ENCODE measurements at regions not wholly inside any gene's neighbourhood (a gene's known extent, or its start where the extent isn't known, plus 50 kb on each side); places are given as distances from the start of the nearest gene placed in this dataset.

DNA sequence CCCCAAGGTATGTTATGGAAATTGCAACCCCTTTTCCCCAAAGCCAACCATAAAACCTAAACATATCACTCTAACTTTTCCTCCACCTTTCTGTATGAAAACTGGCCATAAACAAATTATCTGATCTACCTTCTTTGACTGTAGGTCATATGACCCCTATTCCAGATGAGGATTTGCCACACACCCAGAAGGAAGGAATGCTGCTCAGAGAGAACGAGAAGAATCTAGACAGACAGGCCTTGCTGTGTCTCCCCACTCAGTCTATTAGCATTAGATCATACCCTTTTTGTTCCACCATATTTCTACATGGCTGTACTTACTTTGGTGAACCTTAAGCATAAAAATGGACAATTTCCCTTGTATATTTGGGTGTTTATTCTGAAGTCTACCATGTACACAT is 113.0 kb upstream of the PHYHIPL start:
- TF ChIP-seq, protein P1, sequence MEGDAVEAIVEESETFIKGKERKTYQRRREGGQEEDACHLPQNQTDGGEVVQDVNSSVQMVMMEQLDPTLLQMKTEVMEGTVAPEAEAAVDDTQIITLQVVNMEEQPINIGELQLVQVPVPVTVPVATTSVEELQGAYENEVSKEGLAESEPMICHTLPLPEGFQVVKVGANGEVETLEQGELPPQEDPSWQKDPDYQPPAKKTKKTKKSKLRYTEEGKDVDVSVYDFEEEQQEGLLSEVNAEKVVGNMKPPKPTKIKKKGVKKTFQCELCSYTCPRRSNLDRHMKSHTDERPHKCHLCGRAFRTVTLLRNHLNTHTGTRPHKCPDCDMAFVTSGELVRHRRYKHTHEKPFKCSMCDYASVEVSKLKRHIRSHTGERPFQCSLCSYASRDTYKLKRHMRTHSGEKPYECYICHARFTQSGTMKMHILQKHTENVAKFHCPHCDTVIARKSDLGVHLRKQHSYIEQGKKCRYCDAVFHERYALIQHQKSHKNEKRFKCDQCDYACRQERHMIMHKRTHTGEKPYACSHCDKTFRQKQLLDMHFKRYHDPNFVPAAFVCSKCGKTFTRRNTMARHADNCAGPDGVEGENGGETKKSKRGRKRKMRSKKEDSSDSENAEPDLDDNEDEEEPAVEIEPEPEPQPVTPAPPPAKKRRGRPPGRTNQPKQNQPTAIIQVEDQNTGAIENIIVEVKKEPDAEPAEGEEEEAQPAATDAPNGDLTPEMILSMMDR (IDR thresholded peaks at IDR 0.05; ENCODE audit: low read depth, low read length): no peak
- H3K4me3 ChIP-seq (ENCODE audit: low read depth, low read length): no peak overlapping the region
- H3K27ac ChIP-seq: no peak overlapping the region
- H3K9me3 ChIP-seq (ENCODE audit: severe bottlenecking): no peaks in the 10 kb centered on the region
- no peaks in the 10 kb centered on the region for H3K27me3 ChIP-seq (ENCODE audit: insufficient read depth, low read depth, severe bottlenecking)
- no peak for DNase-seq
- H3K36me3 ChIP-seq: no peaks in the 10 kb centered on the region

DNA sequence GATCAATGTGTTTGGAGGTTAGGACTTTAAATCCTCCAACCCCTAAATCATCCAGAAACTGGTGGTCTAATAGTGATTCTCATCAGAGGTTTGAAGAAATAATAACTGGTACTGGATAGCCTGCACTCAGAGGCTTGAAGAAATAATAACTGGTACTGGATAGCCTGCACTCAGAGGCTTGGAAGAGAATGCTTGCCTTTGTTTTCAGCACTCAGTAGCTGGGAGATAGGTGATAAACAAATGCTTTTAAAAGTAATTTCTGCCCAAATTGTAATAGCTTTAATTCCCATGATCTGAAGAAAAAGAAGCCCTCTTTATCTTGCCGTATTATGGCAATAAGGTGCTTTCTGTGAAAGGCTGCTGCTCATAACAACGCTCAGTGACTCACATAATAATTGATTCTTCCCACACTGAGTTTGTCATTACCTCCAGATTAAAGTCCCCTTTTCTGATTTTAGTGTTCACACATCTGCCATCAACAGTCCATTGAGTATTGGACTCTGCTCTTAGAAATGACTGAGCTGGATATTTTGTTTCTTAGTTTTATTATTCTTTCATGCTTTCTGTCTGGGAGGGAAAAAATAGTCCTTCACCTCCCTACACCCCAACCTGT is 112.3 kb upstream of the PHYHIPL start:
- Histone ChIP-seq H3K36me3 (no peaks in the 10 kb centered on the region), H3K27ac (no peak overlapping the region), H3K27me3 (ENCODE audit: insufficient read depth, low read depth, severe bottlenecking) (no peaks in the 10 kb centered on the region), H3K4me3 (ENCODE audit: low read depth, low read length) (no peak overlapping the region), H3K9me3 (ENCODE audit: severe bottlenecking) (no peaks in the 10 kb centered on the region)
- TF ChIP-seq, protein P1 (IDR thresholded peaks at IDR 0.05; ENCODE audit: low read depth, low read length): no peak
- DNase-seq: no peak

DNA sequence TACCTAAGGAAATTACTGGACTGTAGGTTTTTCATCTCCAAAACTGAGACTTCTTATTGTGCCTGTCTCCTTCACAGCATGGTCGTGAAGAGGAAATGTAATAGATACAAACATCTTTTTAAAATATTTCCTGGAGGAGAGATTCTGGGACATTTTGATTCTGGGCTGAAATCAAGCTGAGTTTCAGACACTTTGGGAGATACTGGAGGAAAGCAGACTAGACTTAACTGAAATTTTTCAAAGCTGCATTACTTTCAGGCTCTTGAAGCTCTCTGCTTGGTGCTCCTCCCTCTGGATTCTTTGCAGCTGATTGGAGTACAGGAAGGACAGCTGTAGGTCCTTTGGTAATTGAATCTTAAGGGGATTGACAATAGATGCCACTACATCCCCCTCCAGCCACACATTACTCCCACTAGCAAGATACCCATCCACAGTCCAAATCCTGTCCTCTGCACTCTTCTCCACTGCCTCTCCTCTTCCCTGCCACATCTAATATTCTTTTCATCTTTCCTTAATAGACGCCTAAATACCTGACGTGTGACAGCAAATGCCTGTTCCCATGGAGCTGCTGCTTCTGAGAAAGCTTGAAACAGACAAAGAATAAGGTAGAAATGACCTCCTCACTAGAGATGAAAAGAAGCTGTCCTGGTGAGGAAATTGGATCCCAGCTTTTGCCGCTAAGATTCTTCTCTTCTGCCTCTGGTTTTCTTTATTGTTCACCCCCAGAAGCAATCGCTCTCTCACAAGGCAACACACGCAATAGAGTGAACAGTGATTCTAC is 111.5 kb upstream of the PHYHIPL start:
- TF ChIP-seq, protein P1 (IDR thresholded peaks at IDR 0.05; ENCODE audit: low read depth, low read length): no peak
- no peak overlapping the region for H3K27ac ChIP-seq
- no peak overlapping the region for H3K4me3 ChIP-seq (ENCODE audit: low read depth, low read length)

DNA sequence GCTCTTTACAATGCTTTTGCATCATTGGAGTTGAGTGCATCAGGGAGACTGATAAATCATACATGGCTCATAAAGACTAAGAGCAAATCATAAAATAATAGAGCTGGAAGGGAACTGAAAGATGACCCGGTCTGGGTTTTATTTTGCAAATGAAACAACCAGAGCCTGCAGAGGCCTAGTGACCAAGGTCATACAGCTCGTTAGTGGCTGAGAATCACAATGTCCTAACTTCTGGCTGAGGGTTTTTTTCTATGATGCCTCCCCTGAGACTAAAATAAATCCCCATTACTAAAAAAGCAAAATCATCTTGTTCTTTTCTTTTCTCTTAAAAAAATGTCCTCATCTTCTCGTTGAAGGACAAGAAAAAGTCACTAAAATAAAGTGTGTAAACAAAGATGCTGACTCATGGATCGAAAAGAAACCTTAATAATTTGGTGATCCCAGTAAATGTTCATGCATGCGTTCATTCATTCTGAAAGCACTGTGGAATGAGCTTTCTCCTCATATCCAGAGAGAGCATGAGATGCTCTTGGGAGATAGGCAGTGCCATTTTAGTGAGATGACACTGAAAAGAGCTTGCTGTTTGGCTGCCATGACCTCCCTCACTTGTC is 107.8 kb upstream of the PHYHIPL start:
- DNase-seq: no peak
- Histone ChIP-seq H3K36me3 (no peaks in the 10 kb centered on the region), H3K27ac (no peak overlapping the region), H3K9me3 (ENCODE audit: severe bottlenecking) (no peaks in the 10 kb centered on the region), H3K4me3 (ENCODE audit: low read depth, low read length) (no peak overlapping the region), H3K27me3 (ENCODE audit: insufficient read depth, low read depth, severe bottlenecking) (no peaks in the 10 kb centered on the region)
- TF ChIP-seq, protein P1 (IDR thresholded peaks at IDR 0.05; ENCODE audit: low read depth, low read length): no peak

More for the DNA sequence above, 111.5 kb upstream of the PHYHIPL start:
- DNase-seq: no peak
- Histone ChIP-seq H3K27me3 (ENCODE audit: insufficient read depth, low read depth, severe bottlenecking) (no peaks in the 10 kb centered on the region), H3K36me3 (no peaks in the 10 kb centered on the region), H3K9me3 (ENCODE audit: severe bottlenecking) (no peaks in the 10 kb centered on the region)

DNA sequence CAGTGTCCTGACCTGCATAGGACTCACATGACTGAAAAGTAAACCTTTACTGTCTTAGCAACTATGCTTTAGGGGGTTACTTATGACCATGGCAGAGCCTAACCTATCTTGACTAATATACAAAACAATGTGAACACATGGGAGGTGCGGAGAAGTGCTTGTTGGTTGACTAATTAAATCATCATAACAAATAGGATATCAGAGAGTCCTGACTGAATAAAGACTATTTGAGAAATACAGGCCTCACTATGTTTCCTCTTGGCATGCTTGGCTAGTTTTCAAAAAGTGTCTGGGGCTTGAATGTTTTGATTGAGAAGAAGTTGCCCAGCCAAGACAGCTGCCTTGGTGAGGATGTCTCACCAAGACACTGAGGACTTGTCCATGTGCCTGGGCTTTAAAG is 104.4 kb upstream of the PHYHIPL start:
- no peak for DNase-seq
- Histone ChIP-seq H3K9me3 (ENCODE audit: severe bottlenecking) (no peaks in the 10 kb centered on the region), H3K36me3 (no peaks in the 10 kb centered on the region), H3K27me3 (ENCODE audit: insufficient read depth, low read depth, severe bottlenecking) (no peaks in the 10 kb centered on the region), H3K4me3 (ENCODE audit: low read depth, low read length) (no peak overlapping the region), H3K27ac (no peak overlapping the region)
- TF ChIP-seq, protein P1 (IDR thresholded peaks at IDR 0.05; ENCODE audit: low read depth, low read length): no peak
